Upper lobe of left lung (tissue), 6 donors: ENCODE measurements at regions not wholly inside any gene's neighbourhood (a gene's known extent, or its start where the extent isn't known, plus 50 kb on each side); places are given as distances from the start of the nearest gene placed in this dataset.
"Not testable (repeated sequence)": the region's sequence is repeated elsewhere in the genome, so short reads cannot be mapped to it uniquely, and the experiment has no call there.

Experiments
- ATAC-seq, 2 donors: fragments of 200-7000 bp; cut with Tn5 transposase; one replicate each; pipeline ENCODE4 v1.9.1; 2022; ENCODE audit warnings: mild to moderate bottlenecking in 2 of 2, moderate library complexity in 2 of 2; ENCODE audit not compliant: low FRiP score in 2 of 2
- DNase-seq, 2 donors: peaks; one replicate each; pipeline ENCODE4 v3.0.0-alpha.2; 2019 to 2020
- H3K27ac ChIP-seq, 4 donors: fragments of 200-600 bp; sonication (generic); one replicate each; pipeline ENCODE4 v1.5.1; 2016 to 2019
- H3K27me3 ChIP-seq, 4 donors: fragments of 200-600 bp; sonication (generic); one replicate each; pipeline ENCODE4 v1.5.1; 2017 to 2019
- H3K36me3 ChIP-seq, 4 donors: fragments of 200-600 bp; sonication (generic); one replicate each; pipeline ENCODE4 v1.5.1; 2016 to 2019
- H3K4me1 ChIP-seq, 4 donors: fragments of 200-600 bp; sonication (generic); one replicate each; pipeline ENCODE4 v1.5.1; 2018 to 2019
- H3K4me3 ChIP-seq, 4 donors: fragments of 200-600 bp; sonication (generic); one replicate each; pipeline ENCODE4 v1.5.1; 2017 to 2019; ENCODE audit warnings: mild to moderate bottlenecking in 2 of 4, moderate library complexity in 1 of 4
- H3K9me3 ChIP-seq, 4 donors: fragments of 200-600 bp; sonication (generic); one replicate each; pipeline ENCODE4 v1.5.1; 2018 to 2019
- CTCF ChIP-seq, 6 experiments: fragments of 450-650 bp in 4 of 6; fragments of 200-600 bp in 2 of 6; sonication (generic) in 2 of 6; IDR thresholded peaks; one replicate each; pipeline ENCODE4 v1.5.1; 2016 to 2019; ENCODE audit warnings: antibody characterized with exemption in 6 of 6
- EP300 ChIP-seq, 4 donors: sonication (generic); formaldehyde crosslinking; IDR thresholded peaks; one replicate each; pipeline ENCODE4 v1.5.1; 2017; ENCODE audit warnings: antibody characterized with exemption in 4 of 4, control low read depth in 2 of 4
- POLR2A ChIP-seq, 4 donors: fragments of 450-650 bp; IDR thresholded peaks; one replicate each; pipeline ENCODE4 v1.5.1; 2016 to 2017; ENCODE audit warnings: antibody characterized with exemption in 4 of 4, mild to moderate bottlenecking in 2 of 4
- POLR2AphosphoS5 ChIP-seq, 2 donors: sonication (generic); formaldehyde crosslinking; IDR thresholded peaks; one replicate each; pipeline ENCODE4 v1.5.1; 2017; ENCODE audit warnings: antibody characterized with exemption in 2 of 2
- WGBS, 2 donors: methylation state at CpG; one replicate each; pipeline ENCODE4 v1.1.5; 2017 to 2018; 5-methylcytosine and 5-hydroxymethylcytosine counted together
- donor health status: DM: no; HTN: no; CAD: no; lungs with moderate emphysema.
- donor health status: DM: no; HTN: yes; CAD: no; lungs with severe emphysema.

- TF ChIP-seq EP300 (IDR thresholded peaks at IDR 0.05) (no peak), POLR2A (IDR thresholded peaks at IDR 0.05) (no peak)
- Histone ChIP-seq H3K9me3 (no peaks in the 10 kb centered on the region), H3K4me1 (no peaks in the 10 kb centered on the region), H3K27ac (no peak overlapping the region), H3K4me3 (no peak overlapping the region), H3K27me3 (no peaks in the 10 kb centered on the region), H3K36me3 (no peaks in the 10 kb centered on the region)
- ATAC-seq, result no peak
- WGBS, 2 donors, result 82% methylated on average over 5 of the region's 5 CpGs
- no peak for DNase-seq
Measured at GRCh38 chr4:169934794-169935429, 91.3 kb downstream of the MFAP3L start.

- ATAC-seq, result no peak
- no peaks in the 10 kb centered on the region for H3K4me1 ChIP-seq
- TF ChIP-seq EP300 (IDR thresholded peaks at IDR 0.05) (no peak), CTCF (IDR thresholded peaks at IDR 0.05) (no peak), POLR2A (IDR thresholded peaks at IDR 0.05) (no peak), POLR2AphosphoS5 (IDR thresholded peaks at IDR 0.05) (no peak)
- no peak for DNase-seq
- no peaks in the 10 kb centered on the region for H3K27me3 ChIP-seq
- H3K9me3 ChIP-seq, result no peaks in the 10 kb centered on the region
- WGBS, 2 donors, result 74 to 78% methylated on average over 3 of the region's 3 CpGs
- no peak overlapping the region for H3K4me3 ChIP-seq
- H3K27ac ChIP-seq, result no peak overlapping the region
- H3K36me3 ChIP-seq, result no peaks in the 10 kb centered on the region
Measured at GRCh38 chr4:169933531-169933930, 92.7 kb downstream of the MFAP3L start.

DNA sequence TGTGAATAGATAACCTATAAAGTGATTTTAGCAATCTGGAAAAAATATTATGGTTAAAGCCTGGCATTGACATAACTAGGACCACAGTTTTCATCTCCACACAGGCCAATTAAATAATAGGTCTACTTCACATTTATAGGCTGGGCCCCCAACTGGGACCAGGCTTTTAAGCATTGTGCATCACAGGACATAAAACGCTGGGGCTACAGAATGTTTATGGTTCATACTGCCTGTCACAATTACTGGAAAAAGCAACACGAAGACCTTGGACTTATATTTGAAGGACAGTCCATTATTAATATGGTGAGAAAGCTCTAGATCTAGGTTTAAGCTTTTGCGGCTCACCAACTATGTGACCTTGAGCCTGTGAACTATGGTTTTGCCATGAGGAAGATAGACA lies 94.2 kb downstream of the MFAP3L start:
- no peak for DNase-seq
- Histone ChIP-seq H3K36me3 (no peaks in the 10 kb centered on the region), H3K4me1 (no peaks in the 10 kb centered on the region), H3K4me3 (no peak overlapping the region), H3K27ac (no peak overlapping the region), H3K9me3 (no peaks in the 10 kb centered on the region), H3K27me3 (no peaks in the 10 kb centered on the region)
- TF ChIP-seq EP300 (IDR thresholded peaks at IDR 0.05) (no peak), POLR2AphosphoS5 (IDR thresholded peaks at IDR 0.05) (no peak), CTCF (IDR thresholded peaks at IDR 0.05) (no peak), POLR2A (IDR thresholded peaks at IDR 0.05) (no peak)
- 69 to 70% methylated on average over 3 of the region's 3 CpGs for WGBS, 2 donors
- no peak for ATAC-seq

DNA sequence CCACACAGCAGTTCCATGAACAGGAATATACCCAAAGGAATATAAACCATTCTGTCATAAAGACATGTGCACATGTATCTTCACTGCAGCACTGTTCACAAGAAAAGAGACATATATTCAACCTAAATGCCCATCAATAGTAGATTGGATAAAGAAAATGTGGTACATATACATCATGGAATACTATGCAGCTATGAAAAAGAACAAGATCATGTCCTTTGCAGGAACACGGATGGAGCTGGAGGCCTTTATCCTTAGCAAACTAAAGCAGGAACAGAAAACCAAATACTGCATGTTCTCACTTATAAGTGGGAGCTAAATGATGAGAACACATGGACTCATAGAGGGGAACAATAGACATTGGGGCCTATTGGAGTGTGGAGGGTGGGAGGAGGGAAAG lies 95.4 kb downstream of the MFAP3L start:
- H3K4me1 ChIP-seq, H3K36me3 ChIP-seq, H3K27ac ChIP-seq, H3K27me3 ChIP-seq, H3K4me3 ChIP-seq, DNase-seq, H3K9me3 ChIP-seq, ATAC-seq: not testable (repeated sequence)
- 76 to 86% methylated on average over 1 of the region's 1 CpG for WGBS, 2 donors

DNA sequence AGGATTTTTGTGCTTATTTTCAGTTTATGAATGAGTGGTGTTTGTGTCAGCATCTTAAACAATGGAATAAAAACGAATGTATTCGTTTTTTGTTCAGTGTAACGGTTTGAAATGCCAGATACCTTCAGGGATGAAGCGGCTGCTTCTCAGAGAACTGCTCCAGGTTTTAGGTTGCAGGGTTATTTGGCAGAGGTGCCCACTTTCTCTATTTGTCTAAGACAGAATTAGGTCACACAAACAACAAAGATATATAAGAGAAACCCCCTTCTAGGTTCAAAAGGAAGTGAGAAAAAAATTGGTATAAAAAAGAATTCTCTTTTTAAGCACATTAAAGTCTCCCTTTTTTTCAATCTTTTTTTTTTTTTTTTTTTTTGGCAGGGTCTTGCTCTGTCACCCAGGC lies 98.9 kb downstream of the MFAP3L start:
- no peaks in the 10 kb centered on the region for H3K9me3 ChIP-seq
- TF ChIP-seq CTCF (IDR thresholded peaks at IDR 0.05) (no peak), POLR2AphosphoS5 (IDR thresholded peaks at IDR 0.05) (no peak)
- H3K36me3 ChIP-seq, result no peaks in the 10 kb centered on the region
- no peak for ATAC-seq
- no peaks in the 10 kb centered on the region for H3K4me1 ChIP-seq
- no peaks in the 10 kb centered on the region for H3K27me3 ChIP-seq
- no peak overlapping the region for H3K4me3 ChIP-seq
- no peak for DNase-seq
- 76 to 81% methylated on average over 4 of the region's 4 CpGs for WGBS, 2 donors
- no peak overlapping the region for H3K27ac ChIP-seq

- Histone ChIP-seq H3K27ac (no peak overlapping the region), H3K27me3 (no peaks in the 10 kb centered on the region), H3K36me3 (no peaks in the 10 kb centered on the region), H3K4me1 (no peaks in the 10 kb centered on the region), H3K4me3 (no peak overlapping the region), H3K9me3 (no peaks in the 10 kb centered on the region)
- no peak for ATAC-seq
- WGBS, 2 donors, result 84 to 88% methylated on average over 4 of the region's 4 CpGs
- TF ChIP-seq CTCF (IDR thresholded peaks at IDR 0.05) (no peak), POLR2AphosphoS5 (IDR thresholded peaks at IDR 0.05) (no peak), POLR2A (IDR thresholded peaks at IDR 0.05) (no peak), EP300 (IDR thresholded peaks at IDR 0.05) (no peak)
- no peak for DNase-seq
Measured at GRCh38 chr4:169925678-169926077, 100.5 kb downstream of the MFAP3L start.
